HEK293T (cell line): ENCODE measurements at regions not wholly inside any gene's neighbourhood (a gene's known extent, or its start where the extent isn't known, plus 50 kb on each side); places are given as distances from the start of the nearest gene placed in this dataset.

Experiments
- CTCF ChIA-PET: fragments of 350-600 bp; formaldehyde crosslinking; extraction: SDS; loops from one replicate; lab custom pipeline; 2021; ENCODE audit warnings: antibody characterized with exemption, inconsistent platforms; lab: Yijun Ruan, JAX
- POLR2A ChIA-PET: fragments of 350-600 bp; formaldehyde crosslinking; extraction: SDS; loops from one replicate; lab custom pipeline; 2020; ENCODE audit warnings: antibody characterized with exemption, inconsistent platforms; lab: Yijun Ruan, JAX
- DNase-seq: peaks from one replicate; pipeline ENCODE4 v3.0.0; 2012; ENCODE audit warnings: mixed read lengths; ENCODE audit errors: extremely low spot score
- ARNT ChIP-seq: fragments of 450-650 bp; IDR thresholded peaks from 2 replicates; pipeline ENCODE4 v1.6.1; 2017; ENCODE audit warnings: mild to moderate bottlenecking
- BHLHE40 ChIP-seq: fragments of 450-650 bp; IDR thresholded peaks from 2 replicates; pipeline ENCODE4 v1.6.1; 2016; ENCODE audit warnings: mild to moderate bottlenecking, moderate library complexity, borderline replicate concordance
- CTBP1 ChIP-seq: fragments of 450-650 bp; IDR thresholded peaks from 2 replicates; pipeline ENCODE4 v1.6.1; 2016; ENCODE audit warnings: borderline replicate concordance
- ELF4 ChIP-seq: fragments of 450-650 bp; IDR thresholded peaks from 2 replicates; pipeline ENCODE4 v1.6.1; 2017; ENCODE audit warnings: antibody characterized with exemption
- FOXA1 ChIP-seq: fragments of 450-650 bp; IDR thresholded peaks from 2 replicates; pipeline ENCODE4 v1.6.1; 2016; ENCODE audit warnings: mild to moderate bottlenecking
- FOXK2 ChIP-seq: fragments of 450-650 bp; IDR thresholded peaks from 2 replicates; pipeline ENCODE4 v1.6.1; 2016; ENCODE audit warnings: mild to moderate bottlenecking
- FOXM1 ChIP-seq: fragments of 450-650 bp; IDR thresholded peaks from 2 replicates; pipeline ENCODE4 v1.6.1; 2017; ENCODE audit warnings: mild to moderate bottlenecking, borderline replicate concordance
- HDGF ChIP-seq: fragments of 450-650 bp; IDR thresholded peaks from 2 replicates; pipeline ENCODE4 v1.6.1; 2017; ENCODE audit warnings: antibody characterized with exemption, borderline replicate concordance
- L3MBTL2 ChIP-seq: fragments of 450-650 bp; conservative IDR thresholded peaks from 2 replicates; pipeline ENCODE4 v1.6.1; 2016; ENCODE audit warnings: mild to moderate bottlenecking
- LEF1 ChIP-seq: fragments of 450-650 bp; IDR thresholded peaks from 2 replicates; pipeline ENCODE4 v1.6.1; 2017; ENCODE audit warnings: mild to moderate bottlenecking, borderline replicate concordance
- NFRKB ChIP-seq: fragments of 450-650 bp; IDR thresholded peaks from 2 replicates; pipeline ENCODE4 v1.6.1; 2016; ENCODE audit warnings: mild to moderate bottlenecking, moderate library complexity
- SP1 ChIP-seq: fragments of 450-650 bp; IDR thresholded peaks from 2 replicates; pipeline ENCODE4 v1.6.1; 2017
- SUZ12 ChIP-seq: fragments of 450-650 bp; IDR thresholded peaks from 2 replicates; pipeline ENCODE4 v1.6.1; 2016; ENCODE audit warnings: mild to moderate bottlenecking
- TARDBP ChIP-seq: fragments of 450-650 bp; IDR thresholded peaks from 2 replicates; pipeline ENCODE4 v1.6.1; 2016
- ZNF384 ChIP-seq: fragments of 450-650 bp; IDR thresholded peaks from 2 replicates; pipeline ENCODE4 v1.6.1; 2016
- TF ChIP-seq, protein P1 (sequence below): fragments of 450-650 bp; IDR thresholded peaks from 2 replicates; pipeline ENCODE4 v1.6.1; 2016

DNA sequence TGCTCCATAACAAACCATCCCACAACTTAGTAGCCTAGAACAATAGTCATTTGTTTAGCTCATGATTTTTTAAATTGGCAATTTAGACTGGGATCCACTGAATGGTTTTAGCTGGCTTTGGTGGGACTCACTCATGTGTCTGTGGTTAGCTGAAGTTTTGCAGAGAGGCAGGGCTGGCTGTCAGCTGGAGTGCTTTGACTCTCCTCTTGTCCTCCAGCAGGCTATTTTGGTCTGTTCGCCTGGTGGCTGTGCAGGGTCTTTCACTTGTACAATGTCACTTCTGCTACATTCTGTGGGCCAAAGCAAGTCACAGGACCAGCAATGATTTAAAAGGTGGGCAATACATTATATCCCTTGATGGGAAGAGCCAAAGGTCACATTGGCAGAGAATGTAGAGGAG lies 1146.5 kb downstream of the ROBO2 start:
- CTCF ChIA-PET = no interaction called here
- DNase-seq = no peak
- TF ChIP-seq FOXM1 (no peak), SP1 (no peak), SUZ12 (no peak), BHLHE40 (no peak), ARNT (no peak), FOXK2 (no peak), ZNF384 (no peak), ELF4 (no peak), CTBP1 (no peak), TARDBP (no peak), LEF1 (no peak), L3MBTL2 (no peak)
- POLR2A ChIA-PET = no interaction called here

DNA sequence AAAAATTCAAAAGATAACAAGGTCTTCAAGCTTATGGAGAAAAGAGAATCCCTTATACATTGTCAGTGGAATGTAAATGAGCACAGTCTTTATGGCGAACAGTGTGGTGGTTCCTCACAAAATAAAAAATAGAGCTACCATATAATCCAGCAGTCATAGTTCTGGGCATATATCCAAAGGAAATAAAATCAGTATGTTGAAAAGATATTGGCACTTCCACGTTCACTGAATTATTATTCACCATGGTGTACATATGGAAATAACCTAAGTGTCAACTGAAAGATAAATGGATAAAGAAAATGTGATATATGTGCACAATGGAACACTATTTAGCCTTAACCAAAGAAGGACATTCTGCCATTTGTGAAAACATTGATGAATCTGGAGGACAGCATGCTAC lies 1161.2 kb downstream of the ROBO2 start:
- no peak for TF ChIP-seq HDGF
- TF ChIP-seq BHLHE40 = no peak
- TF ChIP-seq FOXM1 = no peak
- no peak for TF ChIP-seq ZNF384
- no peak for TF ChIP-seq ARNT
- no peak for TF ChIP-seq FOXA1
- TF ChIP-seq L3MBTL2 = no peak
- TF ChIP-seq TARDBP = no peak
- TF ChIP-seq SP1 = no peak
- TF ChIP-seq ELF4 = no peak
- TF ChIP-seq NFRKB = no peak
- TF ChIP-seq, protein P1, sequence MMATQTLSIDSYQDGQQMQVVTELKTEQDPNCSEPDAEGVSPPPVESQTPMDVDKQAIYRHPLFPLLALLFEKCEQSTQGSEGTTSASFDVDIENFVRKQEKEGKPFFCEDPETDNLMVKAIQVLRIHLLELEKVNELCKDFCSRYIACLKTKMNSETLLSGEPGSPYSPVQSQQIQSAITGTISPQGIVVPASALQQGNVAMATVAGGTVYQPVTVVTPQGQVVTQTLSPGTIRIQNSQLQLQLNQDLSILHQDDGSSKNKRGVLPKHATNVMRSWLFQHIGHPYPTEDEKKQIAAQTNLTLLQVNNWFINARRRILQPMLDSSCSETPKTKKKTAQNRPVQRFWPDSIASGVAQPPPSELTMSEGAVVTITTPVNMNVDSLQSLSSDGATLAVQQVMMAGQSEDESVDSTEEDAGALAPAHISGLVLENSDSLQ = no peak
- TF ChIP-seq CTBP1 = no peak
- no peak for TF ChIP-seq SUZ12
- TF ChIP-seq LEF1 = no peak
- no peak for TF ChIP-seq FOXK2
- ChIA-PET POLR2A (no interaction called here), CTCF (no interaction called here)
- DNase-seq = no peak

DNA sequence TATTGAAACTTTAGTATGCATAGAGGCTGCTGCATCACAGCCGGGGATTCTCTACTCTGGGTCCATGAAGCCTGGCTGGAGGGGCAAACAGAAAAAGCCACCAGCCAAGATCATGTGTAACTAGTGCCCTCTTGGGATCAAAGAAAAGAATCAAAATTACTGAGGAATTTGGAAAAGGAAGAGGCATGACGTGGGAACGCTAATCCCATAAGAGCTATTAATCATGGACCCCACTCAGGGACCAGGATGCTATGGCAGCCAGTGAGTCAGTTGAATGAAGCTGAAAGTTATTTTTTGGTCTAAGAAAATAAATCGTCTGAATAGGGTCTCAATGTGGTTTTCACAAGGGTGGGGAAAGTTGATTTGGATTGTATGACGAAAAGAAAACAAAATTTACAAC lies 1165.1 kb downstream of the ROBO2 start:
- DNase-seq = peak; percentile 47
- ChIA-PET CTCF (interaction anchor here (0.6 to 1.1 kb wide), 2 partner anchors 16 to 263 kb away, joined by 3 read pairs; no protein-coding TSS in a partner anchor), POLR2A (no interaction called here)
- TF ChIP-seq FOXK2 = no peak
- TF ChIP-seq ELF4 = no peak
- TF ChIP-seq, protein P1 = peak; percentile 83
- no peak for TF ChIP-seq BHLHE40
- TF ChIP-seq SUZ12 = no peak
- no peak for TF ChIP-seq HDGF
- TF ChIP-seq FOXA1 = no peak
- no peak for TF ChIP-seq L3MBTL2
- TF ChIP-seq TARDBP = no peak

DNA sequence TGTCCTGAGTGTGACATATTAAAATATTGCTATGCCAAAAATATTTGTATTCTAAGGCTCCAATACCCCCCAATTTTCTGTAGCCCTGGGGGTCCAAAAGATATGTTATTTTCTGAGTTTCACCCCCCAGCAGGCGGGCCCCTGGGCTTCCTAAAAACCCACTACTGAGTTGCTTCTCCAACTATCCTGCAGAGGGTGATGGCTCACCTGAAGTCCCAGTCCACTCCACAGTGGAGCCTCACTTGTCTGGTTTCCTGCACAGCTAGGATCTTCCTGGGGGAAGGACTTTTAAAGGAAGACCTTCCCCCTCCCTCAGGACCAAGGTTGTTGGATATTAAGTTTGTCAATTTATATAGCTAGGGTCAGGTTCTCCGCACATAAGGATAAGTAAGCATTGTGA lies 1181.4 kb downstream of the ROBO2 start:
- DNase-seq = peak; percentile 6
- CTCF ChIA-PET = no interaction called here
- POLR2A ChIA-PET = no interaction called here
- no peak for TF ChIP-seq FOXM1
- TF ChIP-seq FOXA1 = no peak
- no peak for TF ChIP-seq CTBP1
- no peak for TF ChIP-seq FOXK2
- no peak for TF ChIP-seq ELF4
- no peak for TF ChIP-seq HDGF

DNA sequence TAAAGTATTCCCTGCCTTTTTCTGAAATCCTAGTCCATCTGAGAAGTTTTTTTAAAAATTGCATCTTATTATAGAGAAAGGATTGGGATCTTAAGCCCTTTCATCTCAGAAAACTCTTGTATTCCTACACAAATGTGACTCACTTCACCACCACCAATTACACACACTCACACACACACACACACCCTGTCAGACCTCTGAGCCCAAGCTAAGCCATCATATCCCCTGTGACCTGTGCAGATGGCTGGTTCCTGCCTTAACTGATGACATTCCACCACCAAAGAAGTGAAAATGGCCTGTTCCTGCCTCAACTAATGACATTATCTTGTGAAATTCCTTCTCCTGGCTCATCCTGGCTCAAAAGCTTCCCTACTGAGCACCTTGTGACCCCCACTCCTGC lies 1181.9 kb downstream of the ROBO2 start:
- CTCF ChIA-PET = no interaction called here
- POLR2A ChIA-PET = no interaction called here
- TF ChIP-seq TARDBP (no peak), ELF4 (no peak), FOXK2 (no peak), FOXA1 (no peak), LEF1 (no peak)
- TF ChIP-seq, protein P1 = no peak
- no peak for DNase-seq

DNA sequence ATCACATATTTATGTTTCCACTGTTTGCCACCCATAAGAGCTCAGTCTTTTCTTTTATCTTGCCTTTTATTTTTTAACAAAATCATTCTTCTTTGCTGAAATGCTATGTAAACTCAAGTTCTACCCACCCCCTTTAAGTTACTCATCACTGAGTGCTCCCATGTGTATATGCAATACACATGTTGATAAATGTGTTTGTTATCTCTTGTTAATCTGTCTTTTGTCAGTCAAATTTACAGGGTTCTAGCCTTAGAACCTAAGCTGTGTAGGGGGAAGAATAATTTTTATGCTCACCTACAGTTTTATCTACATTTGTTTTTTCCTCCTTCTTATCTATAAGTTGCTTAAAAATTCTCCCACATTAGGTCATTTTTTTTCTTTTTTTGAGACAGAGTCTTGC lies 1195.9 kb downstream of the ROBO2 start:
- DNase-seq = no peak
- POLR2A ChIA-PET = no interaction called here
- TF ChIP-seq NFRKB = no peak
- TF ChIP-seq SP1 = no peak
- TF ChIP-seq CTBP1 = no peak
- TF ChIP-seq SUZ12 = no peak
- TF ChIP-seq, protein P1 = no peak
- TF ChIP-seq FOXA1 = no peak
- no peak for TF ChIP-seq FOXM1
- no peak for TF ChIP-seq L3MBTL2
- TF ChIP-seq BHLHE40 = no peak
- TF ChIP-seq HDGF = no peak
- TF ChIP-seq LEF1 = no peak
- no peak for TF ChIP-seq ZNF384
- no peak for TF ChIP-seq TARDBP
- TF ChIP-seq FOXK2 = no peak
- TF ChIP-seq ELF4 = no peak
- TF ChIP-seq ARNT = no peak
- CTCF ChIA-PET = no interaction called here
